Gastrocnemius medialis (tissue), 4 donors: ENCODE measurements at regions not wholly inside any gene's neighbourhood (a gene's known extent, or its start where the extent isn't known, plus 50 kb on each side); places are given as distances from the start of the nearest gene placed in this dataset.

Source experiments
- POLR2A ChIP-seq, 2 donors: fragments of 450-650 bp; IDR thresholded peaks; one replicate each; pipeline ENCODE4 v1.6.1; 2017; ENCODE audit warnings: antibody characterized with exemption in 2 of 2, mild to moderate bottlenecking in 2 of 2, moderate library complexity in 2 of 2
- TF ChIP-seq, protein P1 (sequence below), 5 experiments: fragments of 450-650 bp in 3 of 5; fragments of 200-600 bp in 2 of 5; sonication (generic) in 2 of 5; IDR thresholded peaks in 4 of 5; conservative IDR thresholded peaks in 1 of 5; 1 replicate in 4 of 5; 2 replicates in 1 of 5; pipeline ENCODE4 v1.5.1; 2016 to 2019; ENCODE audit warnings: antibody characterized with exemption in 5 of 5, mild to moderate bottlenecking in 3 of 5, moderate library complexity in 3 of 5

DNA sequence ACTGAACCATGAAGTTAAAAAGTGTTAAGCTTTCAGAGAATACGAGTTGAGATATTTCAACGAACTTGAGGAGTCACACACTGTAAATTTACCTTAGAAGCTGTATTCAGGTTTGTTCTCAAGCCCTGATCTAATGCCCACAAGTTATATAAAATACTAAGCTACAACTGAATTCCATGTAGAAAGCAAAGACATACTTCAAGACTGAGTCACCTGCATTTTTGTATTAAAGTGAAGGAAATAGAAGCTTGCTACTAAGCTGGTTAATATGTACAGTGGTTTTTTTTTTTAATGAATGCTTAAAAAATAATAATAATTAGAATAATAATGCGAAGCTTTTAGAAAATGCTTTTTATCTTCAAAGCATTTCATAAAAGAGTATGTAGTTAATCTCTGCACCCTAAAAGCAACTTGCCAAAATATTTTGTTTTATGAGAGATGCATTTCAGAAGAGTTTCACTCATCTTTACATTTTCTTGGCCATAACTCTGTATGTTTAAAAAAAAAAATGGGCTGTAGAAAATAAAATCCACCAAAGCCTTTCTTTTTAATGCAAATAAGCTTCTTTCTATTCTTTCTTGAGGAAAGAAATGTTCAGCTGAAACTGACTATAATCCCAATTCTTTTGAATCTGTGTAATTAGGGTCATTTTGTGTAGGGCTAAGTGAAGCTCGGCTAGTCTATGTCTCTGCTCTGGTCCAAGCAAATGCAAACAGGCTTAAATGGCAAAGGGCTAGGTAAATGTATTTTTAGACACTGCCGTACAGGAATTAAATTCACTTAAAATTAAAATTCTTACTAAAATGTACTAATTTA, 1047.5 kb upstream of the FLRT2 start:
- TF ChIP-seq POLR2A (IDR thresholded peaks at IDR 0.05), result no peak
- TF ChIP-seq, protein P1, sequence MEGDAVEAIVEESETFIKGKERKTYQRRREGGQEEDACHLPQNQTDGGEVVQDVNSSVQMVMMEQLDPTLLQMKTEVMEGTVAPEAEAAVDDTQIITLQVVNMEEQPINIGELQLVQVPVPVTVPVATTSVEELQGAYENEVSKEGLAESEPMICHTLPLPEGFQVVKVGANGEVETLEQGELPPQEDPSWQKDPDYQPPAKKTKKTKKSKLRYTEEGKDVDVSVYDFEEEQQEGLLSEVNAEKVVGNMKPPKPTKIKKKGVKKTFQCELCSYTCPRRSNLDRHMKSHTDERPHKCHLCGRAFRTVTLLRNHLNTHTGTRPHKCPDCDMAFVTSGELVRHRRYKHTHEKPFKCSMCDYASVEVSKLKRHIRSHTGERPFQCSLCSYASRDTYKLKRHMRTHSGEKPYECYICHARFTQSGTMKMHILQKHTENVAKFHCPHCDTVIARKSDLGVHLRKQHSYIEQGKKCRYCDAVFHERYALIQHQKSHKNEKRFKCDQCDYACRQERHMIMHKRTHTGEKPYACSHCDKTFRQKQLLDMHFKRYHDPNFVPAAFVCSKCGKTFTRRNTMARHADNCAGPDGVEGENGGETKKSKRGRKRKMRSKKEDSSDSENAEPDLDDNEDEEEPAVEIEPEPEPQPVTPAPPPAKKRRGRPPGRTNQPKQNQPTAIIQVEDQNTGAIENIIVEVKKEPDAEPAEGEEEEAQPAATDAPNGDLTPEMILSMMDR (IDR thresholded peaks at IDR 0.05 in 4 of 5, conservative IDR thresholded peaks at IDR 0.05 in 1 of 5), result no peak
